OCI-LY3 (cell line): ENCODE measurements at regions not wholly inside any gene's neighbourhood (a gene's known extent, or its start where the extent isn't known, plus 50 kb on each side); places are given as distances from the start of the nearest gene placed in this dataset.

Source experiments
- H2AFZ ChIP-seq: fragments of 200-600, 300-600 bp; shearing (Covaris generic); 2 replicates; pipeline ENCODE4 v1.6.0; 2014; ENCODE audit warnings: antibody characterized with exemption, low read depth, low read length
- H3K27ac ChIP-seq: fragments of 200-600, 300-600 bp; sonication (generic); 2 replicates; pipeline ENCODE4 v1.5.1; 2014; ENCODE audit warnings: mild to moderate bottlenecking, low read length, moderate library complexity, mixed read lengths
- H3K27me3 ChIP-seq: fragments of 200-600, 300-600 bp; sonication (generic); 2 replicates; pipeline ENCODE4 v1.6.1; 2014; ENCODE audit warnings: low read depth, low read length, mixed read lengths
- H3K36me3 ChIP-seq: fragments of 200-600, 300-600 bp; sonication (generic); replicated peaks from 2 replicates; pipeline ENCODE3; 2014; ENCODE audit warnings: low read depth, low read length, mixed read lengths
- H3K4me1 ChIP-seq: fragments of 300-600, 200-600 bp; sonication (generic); 2 replicates; pipeline ENCODE4 v1.6.1; 2014; ENCODE audit warnings: low read length, mixed read lengths
- H3K4me2 ChIP-seq: fragments of 200-600, 300-600 bp; sonication (generic); 2 replicates; pipeline ENCODE4 v1.6.1; 2014; ENCODE audit warnings: low read length, mixed read lengths
- H3K4me3 ChIP-seq: fragments of 300-600, 200-600 bp; sonication (generic); 2 replicates; pipeline ENCODE4 v1.5.1; 2014; ENCODE audit warnings: antibody characterized with exemption, mild to moderate bottlenecking, low read length, moderate library complexity
- H3K79me2 ChIP-seq: fragments of 300-600, 200-600 bp; shearing (Covaris generic); 2 replicates; pipeline ENCODE4 v1.6.1; 2014; ENCODE audit warnings: mild to moderate bottlenecking, low read length, mixed read lengths
- H3K9ac ChIP-seq: fragments of 300-600, 200-600 bp; shearing (Covaris generic); 2 replicates; pipeline ENCODE4 v1.6.0; 2014; ENCODE audit warnings: mild to moderate bottlenecking, low read length, moderate library complexity
- H3K9me3 ChIP-seq: fragments of 200-600, 300-600 bp; shearing (Covaris generic); 2 replicates; pipeline ENCODE4 v1.6.1; 2014; ENCODE audit warnings: low read length, mixed read lengths; ENCODE audit not compliant: insufficient read depth
- H4K20me1 ChIP-seq: fragments of 200-600, 300-600 bp; sonication (generic); 2 replicates; pipeline ENCODE4 v1.6.1; 2016; ENCODE audit warnings: low read length, mixed read lengths; ENCODE audit not compliant: insufficient read depth
- EZH2phosphoT487 ChIP-seq: fragments of 200-600 bp; shearing (Covaris generic); IDR thresholded peaks from 2 replicates; pipeline ENCODE4 v1.6.1; 2018; ENCODE audit warnings: antibody characterized with exemption, mixed run types, low read depth
- TF ChIP-seq, protein P1 (sequence below): fragments of 200-600, 300-600 bp; sonication (generic); IDR thresholded peaks from 2 replicates; pipeline ENCODE4 v1.5.1; 2014; ENCODE audit warnings: antibody characterized with exemption, low read length, low read depth

- Histone ChIP-seq H3K36me3 (no peaks in the 10 kb centered on the region), H3K9ac (no peak overlapping the region), H3K27ac (no peak overlapping the region), H3K4me3 (no peak overlapping the region), H3K4me2 (no peak overlapping the region), H3K27me3 (no peaks in the 10 kb centered on the region), H3K79me2 (no peaks in the 10 kb centered on the region), H2AFZ (no peak overlapping the region), H3K9me3 (no peaks in the 10 kb centered on the region), H4K20me1 (no peaks in the 10 kb centered on the region), H3K4me1 (no peaks in the 10 kb centered on the region)
- TF ChIP-seq, protein P1, sequence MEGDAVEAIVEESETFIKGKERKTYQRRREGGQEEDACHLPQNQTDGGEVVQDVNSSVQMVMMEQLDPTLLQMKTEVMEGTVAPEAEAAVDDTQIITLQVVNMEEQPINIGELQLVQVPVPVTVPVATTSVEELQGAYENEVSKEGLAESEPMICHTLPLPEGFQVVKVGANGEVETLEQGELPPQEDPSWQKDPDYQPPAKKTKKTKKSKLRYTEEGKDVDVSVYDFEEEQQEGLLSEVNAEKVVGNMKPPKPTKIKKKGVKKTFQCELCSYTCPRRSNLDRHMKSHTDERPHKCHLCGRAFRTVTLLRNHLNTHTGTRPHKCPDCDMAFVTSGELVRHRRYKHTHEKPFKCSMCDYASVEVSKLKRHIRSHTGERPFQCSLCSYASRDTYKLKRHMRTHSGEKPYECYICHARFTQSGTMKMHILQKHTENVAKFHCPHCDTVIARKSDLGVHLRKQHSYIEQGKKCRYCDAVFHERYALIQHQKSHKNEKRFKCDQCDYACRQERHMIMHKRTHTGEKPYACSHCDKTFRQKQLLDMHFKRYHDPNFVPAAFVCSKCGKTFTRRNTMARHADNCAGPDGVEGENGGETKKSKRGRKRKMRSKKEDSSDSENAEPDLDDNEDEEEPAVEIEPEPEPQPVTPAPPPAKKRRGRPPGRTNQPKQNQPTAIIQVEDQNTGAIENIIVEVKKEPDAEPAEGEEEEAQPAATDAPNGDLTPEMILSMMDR: no peak
- TF ChIP-seq EZH2phosphoT487: no peak
Observed at GRCh38 chr11:80986421-80987074, 1545.7 kb upstream of the TENM4 start.

DNA sequence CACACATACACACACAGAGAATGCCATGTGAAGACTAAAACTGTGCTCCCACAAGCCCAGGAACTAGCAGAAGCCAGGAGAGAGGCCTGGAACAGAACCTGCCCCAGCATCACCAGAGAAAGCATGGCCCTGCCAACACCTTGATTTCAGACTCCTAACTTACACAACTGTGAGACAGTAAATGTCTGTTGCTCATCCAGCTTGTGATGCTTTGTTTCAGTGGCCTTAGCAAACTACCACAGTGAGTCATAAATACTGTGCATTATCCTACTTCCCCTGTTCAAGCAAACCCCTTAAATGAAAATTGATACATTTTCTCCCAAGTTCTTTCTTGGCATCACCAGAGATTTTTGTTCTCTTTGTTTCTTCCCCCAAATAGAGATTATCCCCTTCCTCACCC lies 1539.4 kb upstream of the TENM4 start:
- H3K4me1 ChIP-seq: peaks cover 6% of the 10 kb centered on the region
- H3K9me3 ChIP-seq: no peaks in the 10 kb centered on the region
- H3K36me3 ChIP-seq: no peaks in the 10 kb centered on the region
- TF ChIP-seq EZH2phosphoT487: no peak
- TF ChIP-seq, protein P1: no peak
- H3K4me3 ChIP-seq: no peak overlapping the region
- H3K9ac ChIP-seq: no peak overlapping the region
- H4K20me1 ChIP-seq: no peaks in the 10 kb centered on the region
- no peaks in the 10 kb centered on the region for H3K79me2 ChIP-seq
- H3K27me3 ChIP-seq: no peaks in the 10 kb centered on the region
- no peak overlapping the region for H3K27ac ChIP-seq
- no peak overlapping the region for H3K4me2 ChIP-seq
- no peak overlapping the region for H2AFZ ChIP-seq

- H3K27me3 ChIP-seq: no peaks in the 10 kb centered on the region
- H2AFZ ChIP-seq: no peak overlapping the region
- no peaks in the 10 kb centered on the region for H3K36me3 ChIP-seq
- no peaks in the 10 kb centered on the region for H3K4me1 ChIP-seq
- no peak overlapping the region for H3K27ac ChIP-seq
- no peaks in the 10 kb centered on the region for H3K9me3 ChIP-seq
- no peak overlapping the region for H3K4me3 ChIP-seq
- no peaks in the 10 kb centered on the region for H3K79me2 ChIP-seq
- TF ChIP-seq EZH2phosphoT487: no peak
- TF ChIP-seq, protein P1: no peak
- H3K9ac ChIP-seq: no peak overlapping the region
- H4K20me1 ChIP-seq: no peaks in the 10 kb centered on the region
- no peak overlapping the region for H3K4me2 ChIP-seq
Observed at GRCh38 chr11:80973786-80974185, 1533.0 kb upstream of the TENM4 start.

GRCh38 chr11:80970037-80970436 lies 1529.2 kb upstream of the TENM4 start:
- H3K27ac ChIP-seq: no peak overlapping the region
- no peaks in the 10 kb centered on the region for H3K4me1 ChIP-seq
- no peaks in the 10 kb centered on the region for H3K27me3 ChIP-seq
- no peaks in the 10 kb centered on the region for H3K9me3 ChIP-seq
- no peak overlapping the region for H3K4me3 ChIP-seq
- no peaks in the 10 kb centered on the region for H3K36me3 ChIP-seq
- H3K79me2 ChIP-seq: no peaks in the 10 kb centered on the region
- no peak overlapping the region for H3K9ac ChIP-seq
- no peak overlapping the region for H2AFZ ChIP-seq
- H4K20me1 ChIP-seq: no peaks in the 10 kb centered on the region
- H3K4me2 ChIP-seq: no peak overlapping the region
- TF ChIP-seq EZH2phosphoT487: no peak
- TF ChIP-seq, protein P1: no peak
